ENCODE measurements at regions not wholly inside any gene's neighbourhood (a gene's known extent, or its start where the extent isn't known, plus 50 kb on each side); places are given as distances from the start of the nearest gene placed in this dataset.

- Histone ChIP-seq H3K9me3 (ENCODE audit: insufficient read depth, low read depth, low read length) (no peaks in the 10 kb centered on the region), H3K4me1 (ENCODE audit: insufficient read depth, low read length) (peaks cover 7% of the 10 kb centered on the region; the same call in 1 of the 2 replicates), H3K9ac (ENCODE audit: low read depth, low read length) (no peak overlapping the region), H3K36me3 (ENCODE audit: insufficient read depth, low read depth, low read length) (no peaks in the 10 kb centered on the region), H3K27ac (ENCODE audit: low read length) (no peak overlapping the region), H3K4me3 (ENCODE audit: low read length) (no peak overlapping the region), H3K27me3 (ENCODE audit: insufficient read depth, low read length) (no peaks in the 10 kb centered on the region)
Observed at GRCh38 chr2:20141056-20141762, 83.7 kb downstream of the SDC1 start.

- Histone ChIP-seq H3K9ac (ENCODE audit: low read depth, low read length) (no peak overlapping the region), H3K4me1 (ENCODE audit: insufficient read depth, low read length) (0 out of 2 replicates have a peak, but pooled peaks cover 4% of the 10 kb centered on the region), H3K36me3 (ENCODE audit: insufficient read depth, low read depth, low read length) (no peaks in the 10 kb centered on the region), H3K9me3 (ENCODE audit: insufficient read depth, low read depth, low read length) (no peaks in the 10 kb centered on the region), H3K4me3 (ENCODE audit: low read length) (no peak overlapping the region), H3K27ac (ENCODE audit: low read length) (no peak overlapping the region), H3K27me3 (ENCODE audit: insufficient read depth, low read length) (no peaks in the 10 kb centered on the region; the same call in 1 of the 2 replicates)
Observed at GRCh38 chr2:20140321-20141055, 84.4 kb downstream of the SDC1 start.

- no peak overlapping the region for H3K27ac ChIP-seq (ENCODE audit: low read length)
Observed at GRCh38 chr2:20139407-20140172, 85.3 kb downstream of the SDC1 start.

GRCh38 chr2:20138696-20139095, 86.2 kb downstream of the SDC1 start:
- Histone ChIP-seq H3K27me3 (ENCODE audit: insufficient read depth, low read length) (no peaks in the 10 kb centered on the region; the same call in 1 of the 2 replicates), H3K9ac (ENCODE audit: low read depth, low read length) (no peak overlapping the region), H3K9me3 (ENCODE audit: insufficient read depth, low read depth, low read length) (no peaks in the 10 kb centered on the region)

More at GRCh38 chr2:20139407-20140172, 85.3 kb downstream of the SDC1 start:
- H3K4me3 ChIP-seq (ENCODE audit: low read length), result no peak overlapping the region
- H3K27me3 ChIP-seq (ENCODE audit: insufficient read depth, low read length), result no peaks in the 10 kb centered on the region; the same call in 1 of the 2 replicates
- no peaks in the 10 kb centered on the region for H3K9me3 ChIP-seq (ENCODE audit: insufficient read depth, low read depth, low read length)
- H3K36me3 ChIP-seq (ENCODE audit: insufficient read depth, low read depth, low read length), result no peaks in the 10 kb centered on the region
- no peak overlapping the region for H3K9ac ChIP-seq (ENCODE audit: low read depth, low read length)
- 0 out of 2 replicates have a peak, but pooled peaks cover 4% of the 10 kb centered on the region for H3K4me1 ChIP-seq (ENCODE audit: insufficient read depth, low read length)

GRCh38 chr2:20137884-20138283, 86.5 kb upstream of the LAPTM4A start:
- H3K4me3 ChIP-seq (ENCODE audit: low read length), result no peak overlapping the region
- H3K9me3 ChIP-seq (ENCODE audit: insufficient read depth, low read depth, low read length), result no peaks in the 10 kb centered on the region
- H3K4me1 ChIP-seq (ENCODE audit: insufficient read depth, low read length), result 0 out of 2 replicates have a peak, but pooled peaks cover 4% of the 10 kb centered on the region
- H3K9ac ChIP-seq (ENCODE audit: low read depth, low read length), result no peak overlapping the region
- no peak overlapping the region for H3K27ac ChIP-seq (ENCODE audit: low read length)
- H3K36me3 ChIP-seq (ENCODE audit: insufficient read depth, low read depth, low read length), result no peaks in the 10 kb centered on the region
- H3K27me3 ChIP-seq (ENCODE audit: insufficient read depth, low read length), result no peaks in the 10 kb centered on the region; the same call in 1 of the 2 replicates

More at GRCh38 chr2:20138696-20139095, 86.2 kb downstream of the SDC1 start:
- 0 out of 2 replicates have a peak, but pooled peaks cover 4% of the 10 kb centered on the region for H3K4me1 ChIP-seq (ENCODE audit: insufficient read depth, low read length)
- H3K36me3 ChIP-seq (ENCODE audit: insufficient read depth, low read depth, low read length), result no peaks in the 10 kb centered on the region
- no peak overlapping the region for H3K27ac ChIP-seq (ENCODE audit: low read length)
- H3K4me3 ChIP-seq (ENCODE audit: low read length), result no peak overlapping the region

- Histone ChIP-seq H3K36me3 (ENCODE audit: insufficient read depth, low read depth, low read length) (no peaks in the 10 kb centered on the region), H3K27me3 (ENCODE audit: insufficient read depth, low read length) (no peaks in the 10 kb centered on the region; the same call in 1 of the 2 replicates), H3K9me3 (ENCODE audit: insufficient read depth, low read depth, low read length) (no peaks in the 10 kb centered on the region), H3K4me1 (ENCODE audit: insufficient read depth, low read length) (0 out of 2 replicates have a peak, but pooled peaks cover 4% of the 10 kb centered on the region), H3K9ac (ENCODE audit: low read depth, low read length) (no peak overlapping the region), H3K4me3 (ENCODE audit: low read length) (no peak overlapping the region), H3K27ac (ENCODE audit: low read length) (no peak overlapping the region)
Observed at GRCh38 chr2:20137131-20137571, 85.7 kb upstream of the LAPTM4A start.

- no peak overlapping the region for H3K9ac ChIP-seq (ENCODE audit: low read depth, low read length)
- no peaks in the 10 kb centered on the region; the same call in 1 of the 2 replicates for H3K27me3 ChIP-seq (ENCODE audit: insufficient read depth, low read length)
- no peaks in the 10 kb centered on the region for H3K36me3 ChIP-seq (ENCODE audit: insufficient read depth, low read depth, low read length)
- 0 out of 2 replicates have a peak, but pooled peaks cover 4% of the 10 kb centered on the region for H3K4me1 ChIP-seq (ENCODE audit: insufficient read depth, low read length)
- H3K4me3 ChIP-seq (ENCODE audit: low read length), result no peak overlapping the region
- H3K27ac ChIP-seq (ENCODE audit: low read length), result no peak overlapping the region
- H3K9me3 ChIP-seq (ENCODE audit: insufficient read depth, low read depth, low read length), result no peaks in the 10 kb centered on the region
Observed at GRCh38 chr2:20136149-20136548, 84.7 kb upstream of the LAPTM4A start.

- no peaks in the 10 kb centered on the region for H3K36me3 ChIP-seq (ENCODE audit: insufficient read depth, low read depth, low read length)
- no peaks in the 10 kb centered on the region; the same call in 1 of the 2 replicates for H3K27me3 ChIP-seq (ENCODE audit: insufficient read depth, low read length)
- no peaks in the 10 kb centered on the region for H3K9me3 ChIP-seq (ENCODE audit: insufficient read depth, low read depth, low read length)
- H3K9ac ChIP-seq (ENCODE audit: low read depth, low read length), result no peak overlapping the region
- no peak overlapping the region for H3K27ac ChIP-seq (ENCODE audit: low read length)
- no peak overlapping the region for H3K4me3 ChIP-seq (ENCODE audit: low read length)
- 0 out of 2 replicates have a peak, but pooled peaks cover 4% of the 10 kb centered on the region for H3K4me1 ChIP-seq (ENCODE audit: insufficient read depth, low read length)
Observed at GRCh38 chr2:20135631-20136050, 84.2 kb upstream of the LAPTM4A start.

- Histone ChIP-seq H3K9ac (ENCODE audit: low read depth, low read length) (no peak overlapping the region), H3K4me1 (ENCODE audit: insufficient read depth, low read length) (0 out of 2 replicates have a peak, but pooled peaks cover 4% of the 10 kb centered on the region), H3K27ac (ENCODE audit: low read length) (no peak overlapping the region), H3K4me3 (ENCODE audit: low read length) (no peak overlapping the region), H3K9me3 (ENCODE audit: insufficient read depth, low read depth, low read length) (no peaks in the 10 kb centered on the region), H3K27me3 (ENCODE audit: insufficient read depth, low read length) (no peaks in the 10 kb centered on the region; the same call in 1 of the 2 replicates), H3K36me3 (ENCODE audit: insufficient read depth, low read depth, low read length) (no peaks in the 10 kb centered on the region)
Observed at GRCh38 chr2:20132990-20133535, 81.6 kb upstream of the LAPTM4A start.

- Histone ChIP-seq H3K4me1 (ENCODE audit: insufficient read depth, low read length) (no peaks in the 10 kb centered on the region), H3K27ac (ENCODE audit: low read length) (no peak overlapping the region), H3K4me3 (ENCODE audit: low read length) (no peak overlapping the region), H3K9ac (ENCODE audit: low read depth, low read length) (no peak overlapping the region), H3K27me3 (ENCODE audit: insufficient read depth, low read length) (no peaks in the 10 kb centered on the region; the same call in 1 of the 2 replicates), H3K36me3 (ENCODE audit: insufficient read depth, low read depth, low read length) (no peaks in the 10 kb centered on the region), H3K9me3 (ENCODE audit: insufficient read depth, low read depth, low read length) (no peaks in the 10 kb centered on the region)
Observed at GRCh38 chr2:20130821-20131645, 79.6 kb upstream of the LAPTM4A start.
